22Rv1 (cell line): ENCODE measurements at regions not wholly inside any gene's neighbourhood (a gene's known extent, or its start where the extent isn't known, plus 50 kb on each side); places are given as distances from the start of the nearest gene placed in this dataset.

Experiments
- ZFX ChIP-seq: fragments of 450-650 bp; IDR thresholded peaks from 2 replicates; pipeline ENCODE4 v1.6.1; 2017; ENCODE audit warnings: antibody characterized with exemption, borderline replicate concordance
- TF ChIP-seq, protein P1 (sequence below): fragments of 450-650 bp; IDR thresholded peaks from 2 replicates; pipeline ENCODE4 v1.5.1; 2017; ENCODE audit warnings: mild to moderate bottlenecking

- TF ChIP-seq, protein P1, sequence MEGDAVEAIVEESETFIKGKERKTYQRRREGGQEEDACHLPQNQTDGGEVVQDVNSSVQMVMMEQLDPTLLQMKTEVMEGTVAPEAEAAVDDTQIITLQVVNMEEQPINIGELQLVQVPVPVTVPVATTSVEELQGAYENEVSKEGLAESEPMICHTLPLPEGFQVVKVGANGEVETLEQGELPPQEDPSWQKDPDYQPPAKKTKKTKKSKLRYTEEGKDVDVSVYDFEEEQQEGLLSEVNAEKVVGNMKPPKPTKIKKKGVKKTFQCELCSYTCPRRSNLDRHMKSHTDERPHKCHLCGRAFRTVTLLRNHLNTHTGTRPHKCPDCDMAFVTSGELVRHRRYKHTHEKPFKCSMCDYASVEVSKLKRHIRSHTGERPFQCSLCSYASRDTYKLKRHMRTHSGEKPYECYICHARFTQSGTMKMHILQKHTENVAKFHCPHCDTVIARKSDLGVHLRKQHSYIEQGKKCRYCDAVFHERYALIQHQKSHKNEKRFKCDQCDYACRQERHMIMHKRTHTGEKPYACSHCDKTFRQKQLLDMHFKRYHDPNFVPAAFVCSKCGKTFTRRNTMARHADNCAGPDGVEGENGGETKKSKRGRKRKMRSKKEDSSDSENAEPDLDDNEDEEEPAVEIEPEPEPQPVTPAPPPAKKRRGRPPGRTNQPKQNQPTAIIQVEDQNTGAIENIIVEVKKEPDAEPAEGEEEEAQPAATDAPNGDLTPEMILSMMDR: no peak
- TF ChIP-seq ZFX: no peak
These were observed 119.3 kb upstream of the RAP1B start for GRCh38 chr12:68491204-68491960.
